Smooth muscle cell (in vitro differentiated cells): ENCODE measurements at regions not wholly inside any gene's neighbourhood (a gene's known extent, or its start where the extent isn't known, plus 50 kb on each side); places are given as distances from the start of the nearest gene placed in this dataset.

Experiments used
- DNase-seq: peaks from one replicate; lab custom pipeline; 2025; ENCODE audit not compliant: unreplicated experiment; lab: John Stamatoyannopoulos, UW
- H2AFZ ChIP-seq: fragments of 200-600 bp; sonication (generic); 2 replicates; pipeline ENCODE4 v1.6.0; 2016; ENCODE audit warnings: antibody characterized with exemption, low read depth, mild to moderate bottlenecking
- H3F3A ChIP-seq: fragments of 200-600 bp; sonication (generic); 2 replicates; pipeline ENCODE4 v1.6.0; 2017; ENCODE audit warnings: antibody characterized with exemption, low read depth
- H3K27ac ChIP-seq: fragments of 200-600 bp; sonication (generic); 2 replicates; pipeline ENCODE4 v1.5.1; 2016; ENCODE audit warnings: low read depth, mild to moderate bottlenecking
- H3K27me3 ChIP-seq: fragments of 200-600 bp; sonication (generic); 2 replicates; pipeline ENCODE4 v1.6.1; 2016; ENCODE audit warnings: low read depth, mild to moderate bottlenecking
- H3K36me3 ChIP-seq: fragments of 200-600 bp; sonication (generic); 2 replicates; pipeline ENCODE4 v1.5.1; 2016; ENCODE audit warnings: low read depth
- H3K4me1 ChIP-seq: fragments of 200-600 bp; sonication (generic); 2 replicates; pipeline ENCODE4 v1.5.1; 2016; ENCODE audit warnings: low read depth
- H3K4me2 ChIP-seq: fragments of 200-600 bp; sonication (generic); 2 replicates; pipeline ENCODE4 v1.6.0; 2016; ENCODE audit warnings: mild to moderate bottlenecking
- H3K4me3 ChIP-seq: fragments of 200-600 bp; sonication (generic); 2 replicates; pipeline ENCODE4 v1.5.1; 2016; ENCODE audit warnings: mild to moderate bottlenecking
- H3K79me2 ChIP-seq: fragments of 200-600 bp; sonication (generic); 2 replicates; pipeline ENCODE4 v1.6.0; 2016; ENCODE audit warnings: low read depth, mild to moderate bottlenecking
- H3K9ac ChIP-seq: fragments of 200-600 bp; sonication (generic); 2 replicates; pipeline ENCODE4 v1.6.0; 2016; ENCODE audit warnings: low read depth
- H3K9me3 ChIP-seq: fragments of 200-600 bp; sonication (generic); replicated peaks from 2 replicates; pipeline ENCODE4 v1.5.1; 2016; ENCODE audit warnings: low read depth
- H4K20me1 ChIP-seq: fragments of 200-600 bp; sonication (generic); 2 replicates; pipeline ENCODE4 v1.6.0; 2016; ENCODE audit warnings: low read depth
- WGBS: methylation state at CpG from one replicate; pipeline ENCODE4 v1.1.7; 2016; ENCODE audit warnings: low lambda C conversion rate; 5-methylcytosine and 5-hydroxymethylcytosine counted together
- TF ChIP-seq, protein P1 (sequence below): fragments of 200-600 bp; sonication (generic); IDR thresholded peaks from 2 replicates; pipeline ENCODE4 v1.5.1; 2017; ENCODE audit warnings: borderline replicate concordance, mild to moderate bottlenecking, antibody characterized with exemption; ENCODE audit not compliant: insufficient read depth, poor library complexity, severe bottlenecking

- DNase-seq, result no peak
- peaks cover 51% of the 10 kb centered on the region for H3K27me3 ChIP-seq
- no peak overlapping the region for H2AFZ ChIP-seq
Measured at GRCh38 chr12:88935856-88936255, 355.6 kb upstream of the KITLG start.

GRCh38 chr12:88934163-88934747 is 354.0 kb upstream of the KITLG start:
- no peak for DNase-seq
- no peak overlapping the region for H3K4me3 ChIP-seq
- peaks cover 4% of the 10 kb centered on the region for H3F3A ChIP-seq
- H3K9me3 ChIP-seq, result no peaks in the 10 kb centered on the region
- no peaks in the 10 kb centered on the region for H3K36me3 ChIP-seq
- H3K4me1 ChIP-seq, result no peaks in the 10 kb centered on the region
- H2AFZ ChIP-seq, result no peak overlapping the region
- H3K9ac ChIP-seq, result no peak overlapping the region
- no peaks in the 10 kb centered on the region for H3K79me2 ChIP-seq
- 56% methylated on average over 3 of the region's 3 CpGs for WGBS
- no peaks in the 10 kb centered on the region for H4K20me1 ChIP-seq
- H3K4me2 ChIP-seq, result no peak overlapping the region
- H3K27ac ChIP-seq, result no peak overlapping the region
- H3K27me3 ChIP-seq, result peaks cover 62% of the 10 kb centered on the region
- TF ChIP-seq, protein P1, sequence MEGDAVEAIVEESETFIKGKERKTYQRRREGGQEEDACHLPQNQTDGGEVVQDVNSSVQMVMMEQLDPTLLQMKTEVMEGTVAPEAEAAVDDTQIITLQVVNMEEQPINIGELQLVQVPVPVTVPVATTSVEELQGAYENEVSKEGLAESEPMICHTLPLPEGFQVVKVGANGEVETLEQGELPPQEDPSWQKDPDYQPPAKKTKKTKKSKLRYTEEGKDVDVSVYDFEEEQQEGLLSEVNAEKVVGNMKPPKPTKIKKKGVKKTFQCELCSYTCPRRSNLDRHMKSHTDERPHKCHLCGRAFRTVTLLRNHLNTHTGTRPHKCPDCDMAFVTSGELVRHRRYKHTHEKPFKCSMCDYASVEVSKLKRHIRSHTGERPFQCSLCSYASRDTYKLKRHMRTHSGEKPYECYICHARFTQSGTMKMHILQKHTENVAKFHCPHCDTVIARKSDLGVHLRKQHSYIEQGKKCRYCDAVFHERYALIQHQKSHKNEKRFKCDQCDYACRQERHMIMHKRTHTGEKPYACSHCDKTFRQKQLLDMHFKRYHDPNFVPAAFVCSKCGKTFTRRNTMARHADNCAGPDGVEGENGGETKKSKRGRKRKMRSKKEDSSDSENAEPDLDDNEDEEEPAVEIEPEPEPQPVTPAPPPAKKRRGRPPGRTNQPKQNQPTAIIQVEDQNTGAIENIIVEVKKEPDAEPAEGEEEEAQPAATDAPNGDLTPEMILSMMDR, result no peak

More at GRCh38 chr12:88935856-88936255, 355.6 kb upstream of the KITLG start:
- Histone ChIP-seq H3K27ac (no peak overlapping the region), H3K4me1 (no peaks in the 10 kb centered on the region), H4K20me1 (no peaks in the 10 kb centered on the region), H3F3A (peaks cover 4% of the 10 kb centered on the region), H3K4me2 (no peak overlapping the region), H3K9ac (no peak overlapping the region), H3K79me2 (no peaks in the 10 kb centered on the region), H3K36me3 (no peaks in the 10 kb centered on the region), H3K9me3 (no peaks in the 10 kb centered on the region), H3K4me3 (no peak overlapping the region)
- TF ChIP-seq, protein P1, result no peak
- 22% methylated on average over 3 of the region's 3 CpGs for WGBS

DNA sequence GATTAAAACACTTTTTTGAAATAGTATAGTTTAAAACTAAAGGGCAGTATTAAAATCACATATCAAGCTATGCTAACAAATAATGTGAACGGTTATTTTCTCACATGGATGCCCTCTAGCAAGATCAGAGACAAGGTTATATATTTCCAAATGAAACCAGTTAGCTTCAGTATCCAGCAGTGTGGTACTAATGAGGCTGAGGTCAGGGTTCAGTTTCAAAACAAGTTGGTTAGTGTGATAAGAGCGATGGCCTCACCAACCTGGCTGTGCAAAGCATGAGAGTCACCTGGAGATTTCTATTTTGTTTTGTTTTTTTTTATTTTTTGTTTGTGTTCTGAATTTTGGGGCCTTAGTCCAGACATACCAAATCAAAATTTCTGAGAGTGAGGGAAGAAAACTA is 352.2 kb upstream of the KITLG start:
- Histone ChIP-seq H3K4me2 (no peak overlapping the region), H3K4me3 (no peak overlapping the region), H3K27ac (no peak overlapping the region), H4K20me1 (no peaks in the 10 kb centered on the region), H3K79me2 (no peaks in the 10 kb centered on the region), H3F3A (peaks cover 4% of the 10 kb centered on the region), H3K4me1 (no peaks in the 10 kb centered on the region), H3K27me3 (peaks cover 69% of the 10 kb centered on the region), H3K36me3 (no peaks in the 10 kb centered on the region), H3K9me3 (no peaks in the 10 kb centered on the region), H3K9ac (no peak overlapping the region), H2AFZ (no peak overlapping the region)
- DNase-seq, result no peak
- TF ChIP-seq, protein P1, result no peak
- WGBS, result 93% methylated on average over 2 of the region's 2 CpGs

GRCh38 chr12:88931598-88931997 is 351.3 kb upstream of the KITLG start:
- no peaks in the 10 kb centered on the region for H3K4me1 ChIP-seq
- H3K4me3 ChIP-seq, result no peak overlapping the region
- H3K9ac ChIP-seq, result no peak overlapping the region
- no peaks in the 10 kb centered on the region for H4K20me1 ChIP-seq
- DNase-seq, result no peak
- H3K4me2 ChIP-seq, result no peak overlapping the region
- no peak overlapping the region for H2AFZ ChIP-seq
- no peaks in the 10 kb centered on the region for H3K36me3 ChIP-seq
- H3K9me3 ChIP-seq, result no peaks in the 10 kb centered on the region
- WGBS, result 43% methylated on average over 3 of the region's 3 CpGs
- no peaks in the 10 kb centered on the region for H3K79me2 ChIP-seq
- peaks cover 67% of the 10 kb centered on the region for H3K27me3 ChIP-seq
- TF ChIP-seq, protein P1, result no peak
- H3F3A ChIP-seq, result peaks cover 4% of the 10 kb centered on the region
- no peak overlapping the region for H3K27ac ChIP-seq
